ENCODE measurements at regions not wholly inside any gene's neighbourhood (a gene's known extent, or its start where the extent isn't known, plus 50 kb on each side); places are given as distances from the start of the nearest gene placed in this dataset.

DNA sequence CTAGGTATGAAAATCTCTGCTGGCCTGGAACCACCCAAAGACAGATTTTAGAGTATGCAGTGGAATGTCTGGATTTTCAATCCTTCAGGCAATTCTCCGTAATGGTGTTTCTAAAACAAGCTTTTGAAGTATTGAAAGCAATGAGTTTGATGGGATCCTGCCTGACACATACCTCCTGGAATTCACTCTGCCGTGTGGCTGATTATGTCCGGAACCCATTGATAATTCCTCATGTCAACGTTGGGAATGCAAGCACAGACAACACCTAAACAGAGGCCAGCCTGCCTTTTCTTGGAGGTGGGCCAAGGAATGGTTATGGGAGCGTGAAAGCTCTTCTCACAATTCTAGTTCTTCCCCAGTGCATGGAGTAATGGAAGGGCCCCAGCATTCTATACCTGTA is 168.9 kb upstream of the HMCN1 start:
- TF ChIP-seq, protein P1, sequence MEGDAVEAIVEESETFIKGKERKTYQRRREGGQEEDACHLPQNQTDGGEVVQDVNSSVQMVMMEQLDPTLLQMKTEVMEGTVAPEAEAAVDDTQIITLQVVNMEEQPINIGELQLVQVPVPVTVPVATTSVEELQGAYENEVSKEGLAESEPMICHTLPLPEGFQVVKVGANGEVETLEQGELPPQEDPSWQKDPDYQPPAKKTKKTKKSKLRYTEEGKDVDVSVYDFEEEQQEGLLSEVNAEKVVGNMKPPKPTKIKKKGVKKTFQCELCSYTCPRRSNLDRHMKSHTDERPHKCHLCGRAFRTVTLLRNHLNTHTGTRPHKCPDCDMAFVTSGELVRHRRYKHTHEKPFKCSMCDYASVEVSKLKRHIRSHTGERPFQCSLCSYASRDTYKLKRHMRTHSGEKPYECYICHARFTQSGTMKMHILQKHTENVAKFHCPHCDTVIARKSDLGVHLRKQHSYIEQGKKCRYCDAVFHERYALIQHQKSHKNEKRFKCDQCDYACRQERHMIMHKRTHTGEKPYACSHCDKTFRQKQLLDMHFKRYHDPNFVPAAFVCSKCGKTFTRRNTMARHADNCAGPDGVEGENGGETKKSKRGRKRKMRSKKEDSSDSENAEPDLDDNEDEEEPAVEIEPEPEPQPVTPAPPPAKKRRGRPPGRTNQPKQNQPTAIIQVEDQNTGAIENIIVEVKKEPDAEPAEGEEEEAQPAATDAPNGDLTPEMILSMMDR (IDR thresholded peaks at IDR 0.05), result no peak
- TF ChIP-seq POLR2A (IDR thresholded peaks at IDR 0.05), result no peak
